ENCODE measurements at regions not wholly inside any gene's neighbourhood (a gene's known extent, or its start where the extent isn't known, plus 50 kb on each side); places are given as distances from the start of the nearest gene placed in this dataset.

DNA sequence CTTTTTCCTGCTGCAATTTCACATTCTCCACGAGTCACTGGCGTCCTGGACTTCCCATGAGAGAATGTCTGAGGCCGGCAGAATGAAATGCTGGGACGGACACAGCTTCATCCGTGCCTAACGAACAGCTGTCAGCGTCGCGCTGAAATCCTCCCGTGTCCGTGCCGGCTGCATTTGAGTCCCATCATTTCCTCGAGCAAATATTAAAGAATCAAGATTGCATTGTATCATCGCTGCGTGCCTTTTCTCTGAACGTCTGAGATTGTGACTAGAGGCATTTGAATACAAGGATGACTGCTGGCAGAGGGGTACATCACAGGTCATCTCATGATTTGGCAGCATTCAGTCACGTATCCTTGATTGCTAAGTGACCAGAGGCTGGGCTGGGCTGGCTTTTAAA lies 279.9 kb downstream of the ASMT start (continued):
- no peak for TF ChIP-seq SNRNP70 (IDR thresholded peaks at IDR 0.05; ENCODE audit: low read depth, low read length)
- TF ChIP-seq, protein P1, sequence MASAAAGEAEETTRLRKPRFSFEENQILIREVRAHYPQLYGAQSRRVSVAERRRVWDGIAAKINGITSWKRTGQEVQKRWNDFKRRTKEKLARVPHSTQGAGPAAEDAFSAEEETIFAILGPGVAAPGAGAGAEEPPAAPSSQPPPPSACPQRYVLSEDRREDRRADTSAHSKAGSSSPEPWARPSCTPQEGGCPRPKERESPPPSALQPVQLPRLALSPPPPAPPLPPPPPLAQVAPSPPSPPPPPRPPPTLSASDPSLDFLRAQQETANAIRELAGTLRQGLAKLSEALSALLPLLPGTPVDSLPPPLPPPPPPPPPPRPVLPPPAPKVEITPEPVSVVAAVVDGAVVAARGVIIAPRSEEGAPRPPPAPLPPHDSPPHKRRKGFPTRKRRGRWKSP (CRISPR knock-in tag; IDR thresholded peaks at IDR 0.05) = no peak
- TF ChIP-seq, protein P2, sequence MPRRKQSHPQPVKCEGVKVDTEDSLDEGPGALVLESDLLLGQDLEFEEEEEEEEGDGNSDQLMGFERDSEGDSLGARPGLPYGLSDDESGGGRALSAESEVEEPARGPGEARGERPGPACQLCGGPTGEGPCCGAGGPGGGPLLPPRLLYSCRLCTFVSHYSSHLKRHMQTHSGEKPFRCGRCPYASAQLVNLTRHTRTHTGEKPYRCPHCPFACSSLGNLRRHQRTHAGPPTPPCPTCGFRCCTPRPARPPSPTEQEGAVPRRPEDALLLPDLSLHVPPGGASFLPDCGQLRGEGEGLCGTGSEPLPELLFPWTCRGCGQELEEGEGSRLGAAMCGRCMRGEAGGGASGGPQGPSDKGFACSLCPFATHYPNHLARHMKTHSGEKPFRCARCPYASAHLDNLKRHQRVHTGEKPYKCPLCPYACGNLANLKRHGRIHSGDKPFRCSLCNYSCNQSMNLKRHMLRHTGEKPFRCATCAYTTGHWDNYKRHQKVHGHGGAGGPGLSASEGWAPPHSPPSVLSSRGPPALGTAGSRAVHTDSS (CRISPR knock-in tag; conservative IDR thresholded peaks at IDR 0.05) = no peak

DNA sequence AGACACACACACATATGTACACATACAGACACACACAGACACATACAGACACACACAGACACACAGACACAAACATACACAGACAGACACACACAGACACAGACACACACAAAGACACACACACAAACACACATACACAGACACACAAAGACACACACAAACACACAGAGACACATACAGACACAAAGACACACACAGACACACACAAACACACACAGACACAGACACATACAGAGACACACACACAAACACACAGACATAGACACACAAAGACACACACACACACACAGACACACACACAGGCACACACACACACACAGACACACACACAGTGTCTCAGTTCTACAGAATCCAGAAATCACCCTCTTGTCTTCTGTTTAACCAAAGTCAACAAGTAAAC lies 280.7 kb downstream of the ASMT start:
- Histone ChIP-seq H3K36me3 (replicated peaks in 1 of 2; ENCODE audit: control insufficient read depth in 1 of 2, insufficient read depth in 2 of 2, low read length in 2 of 2) (no peaks in the 10 kb centered on the region), H3K27ac (ENCODE audit: extremely low read length, insufficient read depth, low read length) (no peak overlapping the region), H3K4me2 (ENCODE audit: low read depth, low read length) (no peak overlapping the region), H3K4me3 (replicated peaks in 1 of 3; ENCODE audit: insufficient read depth in 1 of 3, low read depth in 2 of 3, low read length in 3 of 3) (no peak overlapping the region), H3K9ac (ENCODE audit: insufficient read depth, low read depth, low read length) (no peak overlapping the region), H3K4me1 (ENCODE audit: insufficient read depth, low read length) (no peaks in the 10 kb centered on the region), H2AFZ (ENCODE audit: low read length) (no peak overlapping the region), H4K20me1 (ENCODE audit: insufficient read depth, low read length) (no peaks in the 10 kb centered on the region), H3K79me2 (ENCODE audit: insufficient read depth, low read length) (no peaks in the 10 kb centered on the region), H3K9me3 (ENCODE audit: low read length) (no peaks in the 10 kb centered on the region), H3K27me3 (ENCODE audit: control insufficient read depth in 1 of 2, insufficient read depth in 2 of 2, low read length in 2 of 2) (peaks cover 0 to 23% of the 10 kb centered on the region in 2 experiments; a peak in 2 of 5 replicates)
- FAIRE-seq (no peak), DNase-seq (ENCODE audit: low spot score) (no peak), ATAC-seq (no peak)
- no peak for TF ChIP-seq MBD4 (IDR thresholded peaks at IDR 0.05; ENCODE audit: borderline replicate concordance, low read length)
- TF ChIP-seq, protein P3, sequence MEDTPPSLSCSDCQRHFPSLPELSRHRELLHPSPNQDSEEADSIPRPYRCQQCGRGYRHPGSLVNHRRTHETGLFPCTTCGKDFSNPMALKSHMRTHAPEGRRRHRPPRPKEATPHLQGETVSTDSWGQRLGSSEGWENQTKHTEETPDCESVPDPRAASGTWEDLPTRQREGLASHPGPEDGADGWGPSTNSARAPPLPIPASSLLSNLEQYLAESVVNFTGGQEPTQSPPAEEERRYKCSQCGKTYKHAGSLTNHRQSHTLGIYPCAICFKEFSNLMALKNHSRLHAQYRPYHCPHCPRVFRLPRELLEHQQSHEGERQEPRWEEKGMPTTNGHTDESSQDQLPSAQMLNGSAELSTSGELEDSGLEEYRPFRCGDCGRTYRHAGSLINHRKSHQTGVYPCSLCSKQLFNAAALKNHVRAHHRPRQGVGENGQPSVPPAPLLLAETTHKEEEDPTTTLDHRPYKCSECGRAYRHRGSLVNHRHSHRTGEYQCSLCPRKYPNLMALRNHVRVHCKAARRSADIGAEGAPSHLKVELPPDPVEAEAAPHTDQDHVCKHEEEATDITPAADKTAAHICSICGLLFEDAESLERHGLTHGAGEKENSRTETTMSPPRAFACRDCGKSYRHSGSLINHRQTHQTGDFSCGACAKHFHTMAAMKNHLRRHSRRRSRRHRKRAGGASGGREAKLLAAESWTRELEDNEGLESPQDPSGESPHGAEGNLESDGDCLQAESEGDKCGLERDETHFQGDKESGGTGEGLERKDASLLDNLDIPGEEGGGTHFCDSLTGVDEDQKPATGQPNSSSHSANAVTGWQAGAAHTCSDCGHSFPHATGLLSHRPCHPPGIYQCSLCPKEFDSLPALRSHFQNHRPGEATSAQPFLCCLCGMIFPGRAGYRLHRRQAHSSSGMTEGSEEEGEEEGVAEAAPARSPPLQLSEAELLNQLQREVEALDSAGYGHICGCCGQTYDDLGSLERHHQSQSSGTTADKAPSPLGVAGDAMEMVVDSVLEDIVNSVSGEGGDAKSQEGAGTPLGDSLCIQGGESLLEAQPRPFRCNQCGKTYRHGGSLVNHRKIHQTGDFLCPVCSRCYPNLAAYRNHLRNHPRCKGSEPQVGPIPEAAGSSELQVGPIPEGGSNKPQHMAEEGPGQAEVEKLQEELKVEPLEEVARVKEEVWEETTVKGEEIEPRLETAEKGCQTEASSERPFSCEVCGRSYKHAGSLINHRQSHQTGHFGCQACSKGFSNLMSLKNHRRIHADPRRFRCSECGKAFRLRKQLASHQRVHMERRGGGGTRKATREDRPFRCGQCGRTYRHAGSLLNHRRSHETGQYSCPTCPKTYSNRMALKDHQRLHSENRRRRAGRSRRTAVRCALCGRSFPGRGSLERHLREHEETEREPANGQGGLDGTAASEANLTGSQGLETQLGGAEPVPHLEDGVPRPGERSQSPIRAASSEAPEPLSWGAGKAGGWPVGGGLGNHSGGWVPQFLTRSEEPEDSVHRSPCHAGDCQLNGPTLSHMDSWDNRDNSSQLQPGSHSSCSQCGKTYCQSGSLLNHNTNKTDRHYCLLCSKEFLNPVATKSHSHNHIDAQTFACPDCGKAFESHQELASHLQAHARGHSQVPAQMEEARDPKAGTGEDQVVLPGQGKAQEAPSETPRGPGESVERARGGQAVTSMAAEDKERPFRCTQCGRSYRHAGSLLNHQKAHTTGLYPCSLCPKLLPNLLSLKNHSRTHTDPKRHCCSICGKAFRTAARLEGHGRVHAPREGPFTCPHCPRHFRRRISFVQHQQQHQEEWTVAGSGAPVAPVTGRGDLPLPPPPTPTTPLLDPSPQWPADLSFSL (CRISPR knock-in tag; IDR thresholded peaks at IDR 0.05) = peak; percentile 79
- intact Hi-C loops (cut with micrococcal nuclease; ENCODE audit: unreplicated experiment) = no loop called here
- CTCF ChIA-PET (ENCODE audit: low intra/inter-chr PET ratio, low total read pairs) = no interaction called here
- no TSS peak for BruUV-seq (replicated peaks)
- in situ Hi-C loops (cut with HindIII; ENCODE audit: extremely low pct_ligation_motif_present, low pct_unique_long_range_greater_than_20kb) = no loop called here
- POLR2A ChIA-PET = no interaction called here

Data from HepG2 (cell line).